H1 (cell line): ENCODE measurements at regions not wholly inside any gene's neighbourhood (a gene's known extent, or its start where the extent isn't known, plus 50 kb on each side); places are given as distances from the start of the nearest gene placed in this dataset.

Experiments
- CTCF ChIA-PET: fragments of 300-600 bp; sonication (Branson Sonifier 250); formaldehyde crosslinking; loops from one replicate; lab custom pipeline; 2021; ENCODE audit not compliant: partially characterized antibody; lab: Charles Lee
- POLR2A ChIA-PET: fragments of 300-600 bp; sonication (Branson Sonifier 250); formaldehyde crosslinking; loops from one replicate; lab custom pipeline; 2021; ENCODE audit warnings: inconsistent platforms; ENCODE audit not compliant: partially characterized antibody; lab: Charles Lee
- DNase-seq, 2 experiments: peaks; one replicate each; pipeline versions ENCODE4 v3.0.0 to v3.0.0-alpha.2; 2010 to 2022; ENCODE audit warnings: low spot score in 2 of 2, low read depth in 1 of 2, mixed read lengths in 1 of 2
- FAIRE-seq: peaks from 2 replicates; lab custom pipeline; 2011; peaks lifted over from hg19 to GRCh38; lab: Jason Lieb, UNC
- H2AFZ ChIP-seq: 2 replicates; pipeline ENCODE4 v1.8.1; 2012; ENCODE audit warnings: low read length, inconsistent platforms
- H2AK5ac ChIP-seq: 2 replicates; pipeline ENCODE4 v1.6.1; 2013; ENCODE audit warnings: low read depth, low read length
- H2BK120ac ChIP-seq: replicated peaks from 2 replicates; pipeline ENCODE3; 2013; ENCODE audit warnings: low read depth, low read length, inconsistent platforms
- H2BK12ac ChIP-seq: 2 replicates; pipeline ENCODE4 v1.6.1; 2013; ENCODE audit warnings: low read depth, low read length
- H2BK15ac ChIP-seq: 2 replicates; pipeline ENCODE4 v1.6.1; 2013; ENCODE audit warnings: low read length
- H2BK20ac ChIP-seq: 2 replicates; pipeline ENCODE4 v1.6.1; 2013; ENCODE audit warnings: low read length
- H2BK5ac ChIP-seq: 2 replicates; pipeline ENCODE4 v1.6.1; 2013; ENCODE audit warnings: low read depth, low read length
- H3K14ac ChIP-seq: 2 replicates; pipeline ENCODE4 v1.6.1; 2013; ENCODE audit warnings: inconsistent platforms; ENCODE audit not compliant: insufficient read length
- H3K18ac ChIP-seq: 2 replicates; pipeline ENCODE4 v1.6.1; 2013; ENCODE audit warnings: low read length; ENCODE audit errors: extremely low read depth
- H3K23ac ChIP-seq: 2 replicates; pipeline ENCODE4 v1.6.1; 2013; ENCODE audit warnings: inconsistent platforms; ENCODE audit not compliant: insufficient read length
- H3K23me2 ChIP-seq: 2 replicates; pipeline ENCODE4 v1.6.1; 2013; ENCODE audit warnings: low read depth, low read length
- H3K27ac ChIP-seq: 2 replicates; pipeline ENCODE4 v1.6.1; 2011; ENCODE audit warnings: low read depth, low read length, inconsistent platforms
- H3K27me3 ChIP-seq, 4 experiments: replicated peaks in 1 of 4; 1 replicate in 1 of 4; 2 replicates in 3 of 4; pipeline versions ENCODE4 v1.6.1 to v1.8.1; 2011 to 2013; ENCODE audit warnings: low read length in 3 of 4, mild to moderate bottlenecking in 3 of 4, inconsistent platforms in 2 of 4, mixed read lengths in 2 of 4, moderate library complexity in 1 of 4; ENCODE audit not compliant: control insufficient read depth in 3 of 4, insufficient read depth in 3 of 4; ENCODE audit errors: extremely low read depth in 1 of 4
- H3K36me3 ChIP-seq, 4 experiments: 2 replicates each; pipeline versions ENCODE4 v1.6.1 to v1.8.1; 2011 to 2013; ENCODE audit warnings: mild to moderate bottlenecking in 4 of 4, low read length in 3 of 4, moderate library complexity in 2 of 4, control low read depth in 1 of 4, inconsistent platforms in 1 of 4; ENCODE audit not compliant: insufficient read depth in 4 of 4, control insufficient read depth in 2 of 4
- H3K4ac ChIP-seq: replicated peaks from 2 replicates; pipeline ENCODE3; 2013; ENCODE audit warnings: low read length, low read depth, mixed read lengths, inconsistent platforms; ENCODE audit not compliant: insufficient read length
- H3K4me1 ChIP-seq, 4 experiments: replicated peaks in 1 of 4; 1 replicate in 1 of 4; 2 replicates in 3 of 4; pipeline versions ENCODE4 v1.6.1 to v1.8.1; 2011 to 2013; ENCODE audit warnings: low read length in 3 of 4, inconsistent platforms in 2 of 4, mixed read lengths in 1 of 4; ENCODE audit not compliant: insufficient read depth in 4 of 4, control insufficient read depth in 3 of 4
- H3K4me2 ChIP-seq, 2 experiments: 2 replicates each; pipeline versions ENCODE4 v1.6.1 to v1.8.1; 2011 to 2013; ENCODE audit warnings: low read depth in 2 of 2, low read length in 2 of 2, control low read depth in 1 of 2, inconsistent platforms in 1 of 2, mild to moderate bottlenecking in 1 of 2; ENCODE audit not compliant: insufficient read depth in 1 of 2
- H3K4me3 ChIP-seq, 4 experiments: fragments of 200-600, 300-600 bp in 1 of 4; sonication (generic), shearing (Covaris generic), sonication (Bioruptor Twin) in 1 of 4; 2 replicates each; pipeline versions ENCODE4 v1.5.1 to v1.8.1; 2011 to 2016; ENCODE audit warnings: low read length in 4 of 4, low read depth in 3 of 4, control low read depth in 2 of 4, inconsistent platforms in 2 of 4, mild to moderate bottlenecking in 2 of 4, mixed read lengths in 1 of 4, moderate library complexity in 1 of 4; ENCODE audit not compliant: insufficient read depth in 2 of 4; ENCODE audit errors: extremely low read depth in 1 of 4
- H3K56ac ChIP-seq: replicated peaks from 2 replicates; pipeline ENCODE3; 2013; ENCODE audit warnings: low read depth, mild to moderate bottlenecking, mixed read lengths, low read length, inconsistent platforms; ENCODE audit not compliant: insufficient read length
- H3K79me1 ChIP-seq: 2 replicates; pipeline ENCODE4 v1.6.1; 2013; ENCODE audit warnings: low read depth, low read length, control low read depth
- H3K79me2 ChIP-seq, 2 experiments: 2 replicates each; pipeline versions ENCODE4 v1.6.1 to v1.8.1; 2012 to 2013; ENCODE audit warnings: low read length in 2 of 2, mild to moderate bottlenecking in 2 of 2, inconsistent platforms in 1 of 2; ENCODE audit not compliant: insufficient read depth in 2 of 2, control insufficient read depth in 1 of 2
- H3K9ac ChIP-seq, 4 experiments: replicated peaks in 1 of 4; 1 replicate in 1 of 4; 2 replicates in 3 of 4; pipeline versions ENCODE4 v1.6.1 to v1.8.1; 2011 to 2013; ENCODE audit warnings: low read depth in 3 of 4, low read length in 3 of 4, control low read depth in 2 of 4, mild to moderate bottlenecking in 2 of 4, moderate library complexity in 2 of 4, inconsistent platforms in 1 of 4; ENCODE audit errors: extremely low read depth in 1 of 4
- H3K9me3 ChIP-seq, 2 experiments: 2 replicates each; pipeline versions ENCODE4 v1.6.1 to v1.8.1; 2012 to 2013; ENCODE audit warnings: mild to moderate bottlenecking in 2 of 2, moderate library complexity in 2 of 2, control low read depth in 1 of 2, inconsistent platforms in 1 of 2, low read depth in 1 of 2, low read length in 1 of 2, mixed read lengths in 1 of 2; ENCODE audit not compliant: insufficient read depth in 2 of 2
- H4K20me1 ChIP-seq, 2 experiments: replicated peaks in 1 of 2; 2 replicates each; pipeline versions ENCODE3 to v1.8.1; 2011 to 2013; ENCODE audit warnings: inconsistent platforms in 2 of 2, low read length in 2 of 2, mild to moderate bottlenecking in 1 of 2; ENCODE audit not compliant: insufficient read depth in 2 of 2, control insufficient read depth in 1 of 2
- H4K5ac ChIP-seq: 2 replicates; pipeline ENCODE4 v1.6.1; 2013; ENCODE audit warnings: low read length, low read depth, mixed read lengths, inconsistent platforms; ENCODE audit not compliant: insufficient read length
- H4K8ac ChIP-seq: 2 replicates; pipeline ENCODE4 v1.8.0; 2013; ENCODE audit warnings: mild to moderate bottlenecking, moderate library complexity, low read length, inconsistent platforms; ENCODE audit not compliant: insufficient read depth; ENCODE audit errors: extremely low read depth
- H4K91ac ChIP-seq: replicated peaks from 2 replicates; pipeline ENCODE3; 2013; ENCODE audit warnings: low read length, mixed read lengths, inconsistent platforms; ENCODE audit not compliant: insufficient read length
- TCF12 ChIP-seq: IDR thresholded peaks from 2 replicates; pipeline ENCODE4 v1.6.1; 2011; ENCODE audit warnings: low read depth, mild to moderate bottlenecking, low read length

- Histone ChIP-seq H3K27me3 (no peaks in the 10 kb centered on the region), H3K14ac (no peak overlapping the region), H3K79me2 (no peaks in the 10 kb centered on the region), H2BK12ac (no peak overlapping the region), H4K20me1 (no peaks in the 10 kb centered on the region), H3K9ac (no peak overlapping the region), H4K91ac (no peak overlapping the region), H3K18ac (no peak overlapping the region)
- DNase-seq (no peak), FAIRE-seq (no peak)
- POLR2A ChIA-PET = no interaction called here
- no peak for TF ChIP-seq TCF12
- TF ChIP-seq, all 59 proteins: peak for 0
- H3K23me2 ChIP-seq = no peaks in the 10 kb centered on the region
- H3K4me1 ChIP-seq = no peaks in the 10 kb centered on the region; a peak in 1 of 7 replicates
- H2AFZ ChIP-seq = no peak overlapping the region
- no peak overlapping the region for H2BK120ac ChIP-seq
- no peak overlapping the region for H2BK20ac ChIP-seq
- no peak overlapping the region for H2BK5ac ChIP-seq
- H3K9me3 ChIP-seq = no peaks in the 10 kb centered on the region
- H2AK5ac ChIP-seq = no peak overlapping the region
- no peak overlapping the region for H3K27ac ChIP-seq
- no peak overlapping the region for H2BK15ac ChIP-seq
- no peak overlapping the region for H4K8ac ChIP-seq
- no peak overlapping the region for H3K4me2 ChIP-seq
- H3K79me1 ChIP-seq = no peaks in the 10 kb centered on the region
- H3K56ac ChIP-seq = no peak overlapping the region
- H3K23ac ChIP-seq = no peak overlapping the region
- H3K4me3 ChIP-seq = no peak overlapping the region
- H3K36me3 ChIP-seq = no peaks in the 10 kb centered on the region
- H3K4ac ChIP-seq = no peak overlapping the region
- no peak overlapping the region for H4K5ac ChIP-seq
- CTCF ChIA-PET = interaction anchor here (1.5 kb wide), 1 partner anchor 9 kb away, joined by 3 read pairs; no protein-coding TSS in a partner anchor
Measured at GRCh38 chr13:80857321-80857720, 516.4 kb upstream of the SPRY2 start.
